HL-60/S4 treated with phorbol 12-myristate 13-acetate at 8.2 ng/mL for 4 days and 3 days (cell line): ENCODE measurements at regions not wholly inside any gene's neighbourhood (a gene's known extent, or its start where the extent isn't known, plus 50 kb on each side); places are given as distances from the start of the nearest gene placed in this dataset.
"Not testable (repeated sequence)": the region's sequence is repeated elsewhere in the genome, so short reads cannot be mapped to it uniquely, and the experiment has no call there.

ENCODE experiments used
- in situ Hi-C: fragments of 300-500 bp; cut with MboI; formaldehyde crosslinking; loops from 2 replicates; pipeline ENCODE4 v1.15.0; 2022; ENCODE audit warnings: low sequenced_read_pairs

- in situ Hi-C loops, result loop anchor here (25.0 kb wide), 2 partner anchors 346 to 871 kb away; no protein-coding TSS in a partner anchor
These were observed 60.2 kb downstream of the LSMEM1 start for GRCh38 chr7:112540839-112541577.

DNA sequence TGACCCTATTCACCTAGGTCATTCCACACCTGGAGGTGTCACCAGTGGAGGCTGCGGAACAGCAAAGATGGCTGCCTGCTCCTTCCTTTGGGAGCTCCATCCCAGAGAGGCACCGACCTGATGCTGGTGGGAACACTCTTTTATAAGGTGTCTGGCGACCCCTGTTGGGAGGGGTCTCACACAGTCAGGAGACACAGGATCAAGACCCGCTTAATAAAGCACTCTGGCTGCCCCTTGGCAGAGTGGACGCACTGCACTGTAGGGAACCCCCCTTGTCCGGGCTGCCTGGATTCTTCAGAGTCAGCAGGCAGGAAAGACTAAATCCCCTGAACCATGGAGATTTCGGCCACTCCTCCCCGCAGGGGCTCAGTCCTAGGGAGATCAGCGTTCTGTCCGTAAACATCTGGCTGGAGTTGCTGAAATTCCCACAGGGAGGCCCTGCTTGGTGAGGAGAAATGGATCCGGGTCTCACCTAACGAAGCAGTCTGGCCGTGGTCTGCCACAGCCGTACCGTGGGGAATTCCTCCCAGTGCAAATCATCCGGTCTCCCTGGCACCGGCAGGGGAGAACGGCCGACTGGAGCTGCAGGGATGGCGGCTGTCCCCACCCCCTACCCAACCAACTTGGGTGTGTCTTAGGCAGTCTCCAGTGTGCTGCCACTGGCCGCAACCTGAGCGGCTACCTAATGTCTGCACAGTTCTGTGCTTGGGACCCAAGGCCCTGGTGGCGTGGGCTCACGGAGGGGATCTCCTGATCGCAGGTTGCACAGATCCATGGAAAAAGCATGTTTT, 66.1 kb downstream of the LSMEM1 start:
- in situ Hi-C loops, result loop anchor here (25.0 kb wide), 2 partner anchors 340 to 865 kb away; no protein-coding TSS in a partner anchor

DNA sequence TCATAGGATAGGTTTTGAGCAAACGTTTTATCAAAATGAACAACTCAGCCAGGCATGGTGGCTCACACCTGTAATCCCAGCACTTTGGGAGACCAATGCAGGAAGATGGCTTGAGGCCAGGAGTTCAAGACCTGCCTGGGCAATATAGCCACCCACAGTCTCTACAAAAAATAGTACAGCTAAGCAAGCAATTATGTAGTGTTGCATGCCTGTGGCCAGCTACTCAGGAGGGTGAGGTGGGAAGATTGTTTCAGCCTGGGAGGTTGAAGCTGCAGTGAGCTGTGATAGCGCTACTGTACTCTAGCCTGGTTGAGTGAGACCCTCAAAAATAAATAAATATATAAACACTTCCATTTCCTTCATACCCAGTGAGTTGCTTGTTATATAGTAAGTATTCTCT, 67.1 kb downstream of the LSMEM1 start:
- in situ Hi-C loops, result loop anchor here (25.0 kb wide), 2 partner anchors 339 to 864 kb away; no protein-coding TSS in a partner anchor

DNA sequence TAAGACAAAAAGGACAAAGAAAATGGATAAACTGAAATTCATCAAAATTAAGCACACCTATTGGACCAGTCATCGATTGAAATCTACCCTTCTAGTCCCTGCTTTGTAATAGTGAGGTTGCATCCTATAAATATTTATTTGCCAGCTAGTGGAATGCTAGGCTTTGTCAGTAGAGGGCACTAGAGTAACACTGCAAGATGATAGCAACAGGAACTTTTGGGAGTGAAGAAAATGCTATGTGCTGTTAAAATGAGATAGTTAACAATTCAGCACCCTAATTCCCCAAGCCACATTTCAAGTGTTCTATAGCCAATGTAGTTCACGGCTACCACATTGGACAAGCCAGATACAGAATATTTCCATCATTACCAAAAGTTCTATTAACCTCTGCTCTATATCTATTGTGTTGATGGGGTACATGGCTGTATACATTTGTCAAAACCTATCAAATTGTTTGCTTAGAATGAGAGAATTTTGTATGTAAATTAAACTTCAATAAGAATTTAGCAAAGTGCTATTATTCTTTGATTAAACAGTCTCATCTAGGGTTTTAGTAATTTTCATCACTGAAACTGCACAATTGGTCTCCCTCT, 69.8 kb downstream of the LSMEM1 start:
- in situ Hi-C loops, result no loop called here

GRCh38 chr7:112551521-112551920, 70.7 kb downstream of the LSMEM1 start:
- in situ Hi-C loops, result not testable (repeated sequence)

GRCh38 chr7:112554591-112554990, 73.8 kb downstream of the LSMEM1 start:
- in situ Hi-C loops, result no loop called here

- in situ Hi-C loops, result no loop called here
These were observed 75.8 kb downstream of the LSMEM1 start for GRCh38 chr7:112556633-112557032.

- in situ Hi-C loops, result no loop called here
These were observed 85.9 kb downstream of the LSMEM1 start for GRCh38 chr7:112566442-112567324.

DNA sequence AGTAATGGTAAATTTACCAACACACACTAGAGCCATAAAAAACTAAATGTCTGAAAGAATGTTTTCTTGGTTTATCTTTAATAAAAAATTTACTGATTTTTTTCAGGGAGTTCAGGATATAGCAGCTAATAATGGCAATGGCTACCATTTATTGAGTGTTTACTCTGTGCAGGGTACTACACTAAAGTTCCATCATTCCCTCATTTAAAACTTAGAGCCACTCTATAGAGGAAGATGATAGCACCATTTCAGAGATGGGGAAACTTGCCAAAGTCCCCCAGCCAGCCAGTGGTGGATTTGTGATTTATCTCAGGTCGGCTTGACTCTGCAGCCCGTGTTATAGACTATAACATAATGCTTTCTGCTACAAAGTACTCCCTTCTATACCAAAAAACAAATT, 86.6 kb downstream of the LSMEM1 start:
- in situ Hi-C loops, result no loop called here

- in situ Hi-C loops, result no loop called here
These were observed 91.2 kb downstream of the LSMEM1 start for GRCh38 chr7:112571852-112572607.

DNA sequence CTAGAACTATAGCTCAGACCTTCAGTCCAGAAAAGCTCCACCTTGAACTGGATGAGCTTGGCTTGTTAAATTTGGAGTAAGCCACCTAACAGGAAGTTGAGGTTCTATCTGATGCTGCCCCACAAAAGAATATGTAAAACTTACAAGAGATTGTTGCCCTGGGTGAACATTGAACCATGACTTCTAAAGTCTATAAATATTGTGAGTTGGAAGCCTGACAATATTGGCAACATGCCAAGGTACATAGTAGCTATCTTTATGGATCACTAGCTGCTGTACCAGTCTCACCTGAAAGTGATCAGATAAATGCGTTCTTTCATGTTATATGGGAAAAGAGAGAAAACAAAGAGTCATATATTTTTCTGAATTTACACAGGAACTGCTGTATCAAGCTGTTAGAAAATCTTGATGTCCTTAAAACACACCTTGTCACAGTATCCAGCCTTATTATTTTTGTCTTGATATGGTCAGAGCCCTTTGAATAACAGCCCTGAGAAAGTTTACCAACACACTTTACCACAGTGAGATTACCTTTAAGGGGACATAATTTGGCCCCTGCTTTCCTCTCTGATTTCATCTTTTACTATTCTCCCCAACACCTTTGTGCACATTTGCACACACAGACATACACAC, 92.0 kb downstream of the LSMEM1 start:
- in situ Hi-C loops, result no loop called here

DNA sequence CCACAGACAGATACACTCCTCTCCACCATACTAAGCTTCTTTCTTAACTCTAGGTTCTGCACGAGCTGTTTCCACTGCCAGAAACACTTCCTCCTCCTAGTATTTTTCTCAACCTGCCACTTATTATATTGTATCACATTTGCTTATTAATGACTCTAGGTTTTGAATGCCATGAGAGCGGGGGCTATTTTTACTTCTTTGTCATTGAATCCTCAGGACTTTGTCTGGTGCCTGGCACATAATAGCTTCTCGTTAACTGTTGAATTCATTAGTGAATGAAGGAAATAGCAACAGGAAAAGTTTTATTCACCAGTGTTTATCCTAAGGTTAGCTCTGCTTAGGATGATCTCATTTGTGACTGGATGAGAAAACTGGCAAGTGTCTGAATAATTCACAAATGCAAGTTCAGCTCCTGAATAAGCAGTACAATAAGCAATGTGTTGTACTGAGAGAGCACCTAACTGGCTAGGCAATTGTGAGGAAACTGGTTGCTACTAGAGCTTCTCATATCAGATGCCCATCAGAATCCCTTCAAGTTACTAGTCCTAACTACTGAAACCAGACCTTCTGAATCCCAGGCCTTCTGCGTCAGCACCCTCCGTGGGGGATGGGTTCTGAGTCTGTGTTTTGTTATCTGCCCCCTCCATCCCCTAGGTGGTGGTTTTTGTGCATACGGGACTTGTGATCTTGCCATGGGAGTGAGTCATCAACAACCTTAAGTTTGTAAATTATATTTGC, 92.7 kb downstream of the LSMEM1 start:
- in situ Hi-C loops, result no loop called here

- in situ Hi-C loops, result no loop called here
These were observed 95.1 kb downstream of the LSMEM1 start for GRCh38 chr7:112575864-112576263.

GRCh38 chr7:112579388-112579787, 98.6 kb downstream of the LSMEM1 start:
- in situ Hi-C loops, result no loop called here

GRCh38 chr7:112580717-112581435, 100.1 kb downstream of the LSMEM1 start:
- in situ Hi-C loops, result no loop called here

- in situ Hi-C loops, result no loop called here
These were observed 100.7 kb downstream of the LSMEM1 start for GRCh38 chr7:112581529-112581928.

- in situ Hi-C loops, result no loop called here
These were observed 103.5 kb downstream of the LSMEM1 start for GRCh38 chr7:112584290-112584689.

DNA sequence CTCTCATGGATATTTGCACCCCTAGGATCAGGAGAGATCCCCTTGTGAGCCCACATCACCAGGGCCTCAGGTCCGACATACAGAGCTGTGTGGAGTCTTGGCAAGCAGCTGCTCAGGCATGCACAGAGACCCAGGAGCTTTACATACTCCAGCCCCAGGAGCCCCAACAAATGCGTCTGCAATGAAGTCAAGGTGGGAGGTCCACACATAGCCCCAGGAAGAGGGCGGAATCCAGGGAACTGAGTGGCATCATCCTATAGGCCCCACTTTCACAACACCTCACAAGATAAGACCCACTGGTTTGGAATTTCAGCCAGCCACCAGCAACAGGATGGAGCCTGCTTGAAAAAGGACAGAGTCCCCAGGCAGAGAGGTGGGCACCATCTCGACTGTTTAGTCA, 106.7 kb downstream of the LSMEM1 start:
- in situ Hi-C loops, result no loop called here
